H9 (cell line): ENCODE measurements at regions not wholly inside any gene's neighbourhood (a gene's known extent, or its start where the extent isn't known, plus 50 kb on each side); places are given as distances from the start of the nearest gene placed in this dataset.

Experiments used
- DNase-seq: peaks from one replicate; pipeline ENCODE4 v3.0.0-alpha.2; 2017
- H2AFZ ChIP-seq: one replicate; pipeline ENCODE4 v1.6.1; 2013; ENCODE audit warnings: mild to moderate bottlenecking, low read length, control low read depth, moderate library complexity
- H2AK5ac ChIP-seq: 2 replicates; pipeline ENCODE4 v1.6.1; 2013; ENCODE audit warnings: low read length, control low read depth, mixed read lengths; ENCODE audit not compliant: insufficient read length
- H2BK120ac ChIP-seq: one replicate; pipeline ENCODE4 v1.6.1; 2013; ENCODE audit warnings: low read depth, mild to moderate bottlenecking, low read length, control low read depth, inconsistent platforms; ENCODE audit not compliant: poor library complexity, severe bottlenecking
- H2BK12ac ChIP-seq: 2 replicates; pipeline ENCODE4 v1.6.1; 2013; ENCODE audit warnings: low read length, control low read depth, mixed read lengths, low read depth; ENCODE audit not compliant: insufficient read length
- H2BK15ac ChIP-seq: 2 replicates; pipeline ENCODE4 v1.6.1; 2013; ENCODE audit warnings: low read depth, low read length, control low read depth
- H2BK20ac ChIP-seq: one replicate; pipeline ENCODE4 v1.6.1; 2013; ENCODE audit warnings: low read depth, mild to moderate bottlenecking, low read length, control low read depth, inconsistent platforms; ENCODE audit not compliant: poor library complexity, severe bottlenecking
- H2BK5ac ChIP-seq: 2 replicates; pipeline ENCODE4 v1.6.1; 2013; ENCODE audit warnings: low read length, control low read depth, mixed read lengths; ENCODE audit not compliant: insufficient read length
- H3K14ac ChIP-seq: 2 replicates; pipeline ENCODE4 v1.6.1; 2013; ENCODE audit warnings: low read length, control low read depth; ENCODE audit not compliant: insufficient read depth
- H3K18ac ChIP-seq: 2 replicates; pipeline ENCODE4 v1.6.1; 2013; ENCODE audit warnings: low read depth, mild to moderate bottlenecking, mixed read lengths, low read length, control low read depth; ENCODE audit not compliant: insufficient read length
- H3K23ac ChIP-seq: 2 replicates; pipeline ENCODE4 v1.6.1; 2013; ENCODE audit warnings: low read length, control low read depth, mixed read lengths, low read depth; ENCODE audit not compliant: insufficient read length
- H3K23me2 ChIP-seq: 2 replicates; pipeline ENCODE4 v1.6.1; 2013; ENCODE audit warnings: low read depth, mild to moderate bottlenecking, mixed read lengths, low read length, control low read depth; ENCODE audit not compliant: insufficient read length, poor library complexity, severe bottlenecking
- H3K27ac ChIP-seq: 2 replicates; pipeline ENCODE4 v1.5.1; 2013; ENCODE audit warnings: low read length, control low read depth, mixed read lengths, low read depth; ENCODE audit not compliant: insufficient read length
- H3K27me3 ChIP-seq: 2 replicates; pipeline ENCODE4 v1.6.1; 2013; ENCODE audit warnings: low read length, control low read depth, inconsistent platforms; ENCODE audit not compliant: insufficient read depth
- H3K4ac ChIP-seq: 2 replicates; pipeline ENCODE4 v1.6.1; 2013; ENCODE audit warnings: low read depth, mild to moderate bottlenecking, control low read depth, inconsistent platforms, low read length, moderate library complexity
- H3K4me1 ChIP-seq: 2 replicates; pipeline ENCODE4 v1.6.1; 2013; ENCODE audit warnings: low read length, control low read depth, inconsistent platforms; ENCODE audit not compliant: insufficient read depth
- H3K4me2 ChIP-seq: 2 replicates; pipeline ENCODE4 v1.6.1; 2013; ENCODE audit warnings: low read length, control low read depth, mixed read lengths; ENCODE audit not compliant: insufficient read length, insufficient read depth
- H3K56ac ChIP-seq: 2 replicates; pipeline ENCODE4 v1.6.1; 2013; ENCODE audit warnings: low read depth, mild to moderate bottlenecking, mixed read lengths, low read length, control low read depth; ENCODE audit not compliant: insufficient read length
- H3K79me1 ChIP-seq: 2 replicates; pipeline ENCODE4 v1.6.1; 2013; ENCODE audit warnings: low read depth, mild to moderate bottlenecking, moderate library complexity, low read length, control low read depth, inconsistent platforms; ENCODE audit not compliant: insufficient read depth, poor library complexity, severe bottlenecking
- H3K79me2 ChIP-seq: 2 replicates; pipeline ENCODE4 v1.6.1; 2013; ENCODE audit warnings: low read length, control low read depth, inconsistent platforms; ENCODE audit not compliant: insufficient read depth
- H3K9ac ChIP-seq: 2 replicates; pipeline ENCODE4 v1.6.1; 2013; ENCODE audit warnings: low read length, control low read depth, mixed read lengths; ENCODE audit not compliant: insufficient read length; ENCODE audit errors: extremely low read depth
- H3K9me3 ChIP-seq: one replicate; pipeline ENCODE4 v1.6.1; 2013; ENCODE audit warnings: low read depth, low read length, inconsistent platforms; ENCODE audit not compliant: control insufficient read depth
- H3T11ph ChIP-seq: one replicate; pipeline ENCODE4 v1.6.1; 2013; ENCODE audit warnings: mild to moderate bottlenecking, low read length, control low read depth, inconsistent platforms
- H4K20me1 ChIP-seq: one replicate; pipeline ENCODE4 v1.6.1; 2013; ENCODE audit not compliant: control insufficient read depth, insufficient read length, insufficient read depth
- H4K5ac ChIP-seq: 2 replicates; pipeline ENCODE4 v1.6.1; 2013; ENCODE audit warnings: low read depth, mild to moderate bottlenecking, mixed read lengths, low read length, control low read depth; ENCODE audit not compliant: insufficient read length
- H4K8ac ChIP-seq: replicated peaks from 2 replicates; pipeline ENCODE4 v1.6.1; 2013; ENCODE audit warnings: low read length, control low read depth, mixed read lengths, low read depth; ENCODE audit not compliant: insufficient read length
- H4K91ac ChIP-seq: 2 replicates; pipeline ENCODE4 v1.6.1; 2013; ENCODE audit warnings: low read depth, mild to moderate bottlenecking, moderate library complexity, mixed read lengths, low read length, control low read depth; ENCODE audit not compliant: insufficient read length
- H3K27ac Mint-ChIP-seq, 3 experiments: 2 replicates in 2 of 3; 3 replicates in 1 of 3; pipeline ENCODE4 v1.8.0; 2020 to 2021; ENCODE audit warnings: mixed read lengths in 3 of 3, mild to moderate bottlenecking in 1 of 3, moderate library complexity in 1 of 3
- H3K27me3 Mint-ChIP-seq: 2 replicates; pipeline ENCODE4 v1.8.0; 2021; ENCODE audit warnings: low read depth, mild to moderate bottlenecking, moderate library complexity, mixed read lengths
- H3K36me3 Mint-ChIP-seq, 3 experiments: 2 replicates in 2 of 3; 3 replicates in 1 of 3; pipeline ENCODE4 v1.8.0; 2020 to 2021; ENCODE audit warnings: low read depth in 3 of 3, mixed read lengths in 3 of 3; ENCODE audit not compliant: insufficient read depth in 1 of 3
- H3K4me1 Mint-ChIP-seq, 2 experiments: 2 replicates each; pipeline ENCODE4 v1.8.0; 2020; ENCODE audit warnings: mixed read lengths in 2 of 2
- H3K4me3 Mint-ChIP-seq, 2 experiments: 2 replicates in 1 of 2; 3 replicates in 1 of 2; pipeline ENCODE4 v1.8.0; 2020 to 2021; ENCODE audit warnings: mild to moderate bottlenecking in 2 of 2, mixed read lengths in 2 of 2, moderate library complexity in 1 of 2
- H3K9me3 Mint-ChIP-seq, 2 experiments: 2 replicates in 1 of 2; 3 replicates in 1 of 2; pipeline ENCODE4 v1.8.0; 2020; ENCODE audit warnings: mild to moderate bottlenecking in 2 of 2, mixed read lengths in 2 of 2, moderate library complexity in 1 of 2
- WGBS: extraction: QIAGEN DNeasy Blood & Tissue Kit; methylation state at CpG from one replicate; pipeline ENCODE4 v1.1.7; 2013; ENCODE audit warnings: missing lambda C conversion rate, low lambda C conversion rate, mixed read lengths; ENCODE audit not compliant: insufficient read length; ENCODE audit errors: extremely low coverage; 5-methylcytosine and 5-hydroxymethylcytosine counted together
- TF ChIP-seq, protein P1 (sequence below): fragments of 200-600 bp; sonication (generic); conservative IDR thresholded peaks from 3 replicates; pipeline ENCODE4 v1.8.0; 2021; ENCODE audit warnings: antibody characterized with exemption, mild to moderate bottlenecking

DNA sequence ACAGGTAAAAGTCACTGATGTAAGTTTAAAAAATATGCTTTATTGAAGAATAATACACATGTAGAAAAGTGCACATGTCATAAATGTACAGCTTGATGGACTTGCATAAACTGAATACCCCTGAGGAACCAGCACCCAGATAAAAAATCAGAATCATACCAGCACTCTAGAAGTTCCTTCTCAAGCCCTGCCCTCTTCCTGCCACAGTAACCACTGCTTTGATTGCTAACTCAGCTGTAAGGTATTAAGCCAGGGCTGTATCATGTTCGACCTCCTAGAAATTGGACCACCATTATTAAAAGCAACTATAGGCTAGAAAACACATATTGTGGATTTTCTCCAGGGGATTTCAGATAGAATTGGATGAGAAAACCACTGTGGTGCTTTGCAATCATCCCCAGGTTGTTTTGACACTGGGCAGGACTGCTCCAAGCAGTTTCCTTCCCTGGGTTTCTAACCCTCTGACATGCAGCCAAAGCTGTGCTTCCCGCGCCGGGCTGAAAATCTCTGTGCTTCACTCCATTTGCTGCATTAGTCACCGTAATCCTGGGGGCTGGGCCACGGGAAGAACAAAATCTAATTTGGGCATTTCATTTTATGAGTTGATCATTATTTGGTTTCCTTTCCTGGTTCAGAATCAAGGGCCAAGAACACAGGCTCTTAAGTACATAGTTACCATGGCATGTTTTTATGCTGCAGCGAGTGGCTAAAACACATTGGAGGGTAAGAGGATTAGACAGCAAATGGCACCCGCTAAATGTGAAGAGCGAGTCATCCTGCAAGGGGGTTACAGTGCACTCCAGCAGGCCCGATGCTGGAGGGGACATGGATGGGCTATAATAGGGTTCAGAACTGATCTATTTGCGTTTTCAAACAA is 139.4 kb upstream of the IL12B start:
- Histone ChIP-seq H3K27me3 (no peaks in the 10 kb centered on the region), H3K23me2 (no peaks in the 10 kb centered on the region), H3K4me1 (no peaks in the 10 kb centered on the region), H2BK120ac (no peak overlapping the region), H4K91ac (no peak overlapping the region), H3K27ac (no peak overlapping the region), H2AFZ (no peak overlapping the region), H3K4ac (no peak overlapping the region), H4K5ac (no peak overlapping the region), H2BK12ac (no peak overlapping the region), H3K4me2 (no peak overlapping the region), H3K18ac (no peak overlapping the region), H3K56ac (no peak overlapping the region), H3K9me3 (no peaks in the 10 kb centered on the region), H3K9ac (no peak overlapping the region), H4K8ac (no peak overlapping the region), H3T11ph (no peak overlapping the region), H3K14ac (no peak overlapping the region), H2AK5ac (no peak overlapping the region), H2BK5ac (no peak overlapping the region), H3K23ac (no peak overlapping the region), H2BK20ac (no peak overlapping the region), H2BK15ac (no peak overlapping the region), H3K79me1 (no peaks in the 10 kb centered on the region), H4K20me1 (no peaks in the 10 kb centered on the region), H3K79me2 (no peaks in the 10 kb centered on the region)
- no peaks in the 10 kb centered on the region for H3K36me3 Mint-ChIP-seq
- no peaks in the 10 kb centered on the region for H3K27me3 Mint-ChIP-seq
- no CpG with 5 or more reads among the region's 11 CpGs for WGBS
- no peak for DNase-seq
- TF ChIP-seq, protein P1, sequence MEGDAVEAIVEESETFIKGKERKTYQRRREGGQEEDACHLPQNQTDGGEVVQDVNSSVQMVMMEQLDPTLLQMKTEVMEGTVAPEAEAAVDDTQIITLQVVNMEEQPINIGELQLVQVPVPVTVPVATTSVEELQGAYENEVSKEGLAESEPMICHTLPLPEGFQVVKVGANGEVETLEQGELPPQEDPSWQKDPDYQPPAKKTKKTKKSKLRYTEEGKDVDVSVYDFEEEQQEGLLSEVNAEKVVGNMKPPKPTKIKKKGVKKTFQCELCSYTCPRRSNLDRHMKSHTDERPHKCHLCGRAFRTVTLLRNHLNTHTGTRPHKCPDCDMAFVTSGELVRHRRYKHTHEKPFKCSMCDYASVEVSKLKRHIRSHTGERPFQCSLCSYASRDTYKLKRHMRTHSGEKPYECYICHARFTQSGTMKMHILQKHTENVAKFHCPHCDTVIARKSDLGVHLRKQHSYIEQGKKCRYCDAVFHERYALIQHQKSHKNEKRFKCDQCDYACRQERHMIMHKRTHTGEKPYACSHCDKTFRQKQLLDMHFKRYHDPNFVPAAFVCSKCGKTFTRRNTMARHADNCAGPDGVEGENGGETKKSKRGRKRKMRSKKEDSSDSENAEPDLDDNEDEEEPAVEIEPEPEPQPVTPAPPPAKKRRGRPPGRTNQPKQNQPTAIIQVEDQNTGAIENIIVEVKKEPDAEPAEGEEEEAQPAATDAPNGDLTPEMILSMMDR, result no peak
- peaks cover 5 to 8% of the 10 kb centered on the region in 2 experiments for H3K4me1 Mint-ChIP-seq
- H3K4me3 Mint-ChIP-seq, result no peak overlapping the region
- 0 out of 7 replicates have a peak overlapping the region, but pooled peaks of 1 of the 3 experiments have one; percentile 14 for H3K27ac Mint-ChIP-seq
- no peaks in the 10 kb centered on the region for H3K9me3 Mint-ChIP-seq
